Breast epithelium (tissue), 3 donors: ENCODE measurements at regions not wholly inside any gene's neighbourhood (a gene's known extent, or its start where the extent isn't known, plus 50 kb on each side); places are given as distances from the start of the nearest gene placed in this dataset.

Experiments used
- CTCF ChIP-seq, 3 donors: fragments of 450-650 bp; IDR thresholded peaks; one replicate each; pipeline ENCODE4 v1.5.1; 2016 to 2017; ENCODE audit warnings: antibody characterized with exemption in 3 of 3, mild to moderate bottlenecking in 3 of 3, moderate library complexity in 3 of 3
- POLR2A ChIP-seq: fragments of 450-650 bp; IDR thresholded peaks from one replicate; pipeline ENCODE4 v1.6.1; 2016; ENCODE audit warnings: antibody characterized with exemption, mild to moderate bottlenecking, moderate library complexity

GRCh38 chr9:88060746-88061145, 77.5 kb downstream of the SPATA31C2 start:
- no peak for TF ChIP-seq CTCF (IDR thresholded peaks at IDR 0.05)
- TF ChIP-seq POLR2A: no peak
